Mammary epithelial cell (primary cell): ENCODE measurements at regions not wholly inside any gene's neighbourhood (a gene's known extent, or its start where the extent isn't known, plus 50 kb on each side); places are given as distances from the start of the nearest gene placed in this dataset.

ENCODE experiments used
- EZH2 ChIP-seq: IDR thresholded peaks from 2 replicates; pipeline ENCODE4 v1.6.1; 2012; ENCODE audit warnings: low read length, inconsistent platforms, borderline replicate concordance
- TF ChIP-seq, protein P1 (sequence below), 2 donors: IDR thresholded peaks in 1 of 2; conservative IDR thresholded peaks in 1 of 2; 2 replicates each; pipeline ENCODE4 v1.5.1; 2011 to 2012; ENCODE audit warnings: inconsistent platforms in 2 of 2, low read length in 2 of 2, mild to moderate bottlenecking in 2 of 2, control low read depth in 1 of 2, low read depth in 1 of 2; ENCODE audit not compliant: insufficient read depth in 1 of 2; ENCODE audit errors: extremely low read depth in 1 of 2

DNA sequence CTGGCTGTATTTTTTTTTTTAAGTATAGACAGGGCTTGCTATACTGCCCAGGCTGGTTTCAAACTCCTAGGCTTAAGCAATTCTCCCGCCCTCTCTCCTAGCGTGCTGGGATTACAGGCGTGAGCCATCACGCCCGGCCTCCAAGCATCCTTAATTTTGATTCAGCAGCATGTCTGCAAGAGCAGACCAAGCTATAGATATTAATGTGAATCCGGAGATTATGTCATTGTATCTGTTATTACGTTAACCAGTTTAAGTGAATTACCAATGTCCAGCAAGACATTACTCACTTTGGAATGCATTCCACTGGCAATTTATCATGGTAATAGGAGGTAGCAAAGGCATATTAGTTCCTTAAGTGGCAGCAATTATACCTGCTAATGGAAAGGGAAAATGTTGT is 179.7 kb downstream of the CHRM3 start:
- TF ChIP-seq, protein P1, sequence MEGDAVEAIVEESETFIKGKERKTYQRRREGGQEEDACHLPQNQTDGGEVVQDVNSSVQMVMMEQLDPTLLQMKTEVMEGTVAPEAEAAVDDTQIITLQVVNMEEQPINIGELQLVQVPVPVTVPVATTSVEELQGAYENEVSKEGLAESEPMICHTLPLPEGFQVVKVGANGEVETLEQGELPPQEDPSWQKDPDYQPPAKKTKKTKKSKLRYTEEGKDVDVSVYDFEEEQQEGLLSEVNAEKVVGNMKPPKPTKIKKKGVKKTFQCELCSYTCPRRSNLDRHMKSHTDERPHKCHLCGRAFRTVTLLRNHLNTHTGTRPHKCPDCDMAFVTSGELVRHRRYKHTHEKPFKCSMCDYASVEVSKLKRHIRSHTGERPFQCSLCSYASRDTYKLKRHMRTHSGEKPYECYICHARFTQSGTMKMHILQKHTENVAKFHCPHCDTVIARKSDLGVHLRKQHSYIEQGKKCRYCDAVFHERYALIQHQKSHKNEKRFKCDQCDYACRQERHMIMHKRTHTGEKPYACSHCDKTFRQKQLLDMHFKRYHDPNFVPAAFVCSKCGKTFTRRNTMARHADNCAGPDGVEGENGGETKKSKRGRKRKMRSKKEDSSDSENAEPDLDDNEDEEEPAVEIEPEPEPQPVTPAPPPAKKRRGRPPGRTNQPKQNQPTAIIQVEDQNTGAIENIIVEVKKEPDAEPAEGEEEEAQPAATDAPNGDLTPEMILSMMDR (conservative IDR thresholded peaks at IDR 0.05 in 1 of 2, IDR thresholded peaks at IDR 0.05 in 1 of 2; ENCODE audit: extremely low read depth in 1 of 2, insufficient read depth in 1 of 2, low read depth in 1 of 2, low read length in 2 of 2), result no peak
- no peak for TF ChIP-seq EZH2
